ENCODE measurements at regions not wholly inside any gene's neighbourhood (a gene's known extent, or its start where the extent isn't known, plus 50 kb on each side); places are given as distances from the start of the nearest gene placed in this dataset.

GRCh38 chr11:11095831-11096723, 238.2 kb upstream of the ZBED5 start:
- TF ChIP-seq CEBPB (IDR thresholded peaks at IDR 0.05) (no peak), TCF12 (IDR thresholded peaks at IDR 0.05; ENCODE audit: low read depth) (no peak), CREB1 (IDR thresholded peaks at IDR 0.05; ENCODE audit: low read depth) (no peak), YY1 (IDR thresholded peaks at IDR 0.05; ENCODE audit: low read depth) (no peak), FOXM1 (IDR thresholded peaks at IDR 0.05; ENCODE audit: borderline replicate concordance, low read depth) (no peak), NFIC (IDR thresholded peaks at IDR 0.05) (no peak), TEAD4 (IDR thresholded peaks at IDR 0.05) (no peak)

GRCh38 chr11:11090495-11090894, 232.6 kb upstream of the ZBED5 start:
- TF ChIP-seq TCF12 (IDR thresholded peaks at IDR 0.05; ENCODE audit: low read depth) (no peak), EGR1 (IDR thresholded peaks at IDR 0.05) (no peak), EP300 (IDR thresholded peaks at IDR 0.05; ENCODE audit: borderline replicate concordance) (no peak), TEAD4 (IDR thresholded peaks at IDR 0.05) (no peak), FOXM1 (IDR thresholded peaks at IDR 0.05; ENCODE audit: borderline replicate concordance, low read depth) (no peak), CEBPB (IDR thresholded peaks at IDR 0.05) (no peak)

- TF ChIP-seq TAF1 (IDR thresholded peaks at IDR 0.05; ENCODE audit: low read depth) (no peak), USF1 (IDR thresholded peaks at IDR 0.05) (no peak), CREB1 (IDR thresholded peaks at IDR 0.05; ENCODE audit: low read depth) (no peak)
- TF ChIP-seq, protein P1, sequence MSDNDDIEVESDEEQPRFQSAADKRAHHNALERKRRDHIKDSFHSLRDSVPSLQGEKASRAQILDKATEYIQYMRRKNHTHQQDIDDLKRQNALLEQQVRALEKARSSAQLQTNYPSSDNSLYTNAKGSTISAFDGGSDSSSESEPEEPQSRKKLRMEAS (IDR thresholded peaks at IDR 0.05): no peak
Observed at GRCh38 chr11:11089805-11090204, 232.0 kb upstream of the ZBED5 start.

DNA sequence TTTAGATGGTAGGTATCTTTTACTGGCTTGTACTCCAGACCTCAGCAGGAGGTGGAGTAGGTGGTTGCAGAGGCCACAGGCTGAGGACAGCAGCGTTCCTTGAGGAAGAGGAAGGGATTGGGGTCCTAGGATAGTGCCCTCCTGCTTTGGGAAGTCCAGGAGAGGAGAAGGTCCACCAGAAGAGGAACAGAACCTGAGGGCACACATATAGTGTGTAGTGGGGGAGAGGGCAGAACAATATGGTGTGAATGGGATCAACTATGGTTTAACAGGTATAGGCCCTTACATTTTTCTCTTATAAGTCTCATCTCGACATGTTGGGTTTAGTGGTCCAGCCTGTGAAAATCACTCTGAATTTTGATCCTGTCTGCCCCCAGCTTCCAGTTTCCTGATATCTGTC, 229.1 kb upstream of the ZBED5 start:
- no peak for TF ChIP-seq EGR1 (IDR thresholded peaks at IDR 0.05)
- TF ChIP-seq USF1 (IDR thresholded peaks at IDR 0.05): no peak
- TF ChIP-seq CREB1 (IDR thresholded peaks at IDR 0.05; ENCODE audit: low read depth): no peak
- no peak for TF ChIP-seq TAF1 (IDR thresholded peaks at IDR 0.05; ENCODE audit: low read depth)
- TF ChIP-seq, protein P1 (IDR thresholded peaks at IDR 0.05): no peak
- no peak for TF ChIP-seq YY1 (IDR thresholded peaks at IDR 0.05; ENCODE audit: low read depth)
- TF ChIP-seq EP300 (IDR thresholded peaks at IDR 0.05; ENCODE audit: borderline replicate concordance): no peak
- no peak for TF ChIP-seq ZBTB7A (IDR thresholded peaks at IDR 0.05; ENCODE audit: low read depth)
- no peak for TF ChIP-seq NFIC (IDR thresholded peaks at IDR 0.05)
- no peak for TF ChIP-seq RAD21 (IDR thresholded peaks at IDR 0.05; ENCODE audit: low read depth)
- TF ChIP-seq REST (IDR thresholded peaks at IDR 0.05; ENCODE audit: low read depth): no peak
- TF ChIP-seq FOXM1 (IDR thresholded peaks at IDR 0.05; ENCODE audit: borderline replicate concordance, low read depth): no peak

GRCh38 chr11:11085580-11085979, 227.7 kb upstream of the ZBED5 start:
- TF ChIP-seq TCF12 (IDR thresholded peaks at IDR 0.05; ENCODE audit: low read depth) (no peak), YY1 (IDR thresholded peaks at IDR 0.05; ENCODE audit: low read depth) (no peak), TAF1 (IDR thresholded peaks at IDR 0.05; ENCODE audit: low read depth) (no peak), ZBTB7A (IDR thresholded peaks at IDR 0.05; ENCODE audit: low read depth) (no peak), CEBPB (IDR thresholded peaks at IDR 0.05) (no peak), NFIC (IDR thresholded peaks at IDR 0.05) (no peak), USF1 (IDR thresholded peaks at IDR 0.05) (no peak), EGR1 (IDR thresholded peaks at IDR 0.05) (no peak)

DNA sequence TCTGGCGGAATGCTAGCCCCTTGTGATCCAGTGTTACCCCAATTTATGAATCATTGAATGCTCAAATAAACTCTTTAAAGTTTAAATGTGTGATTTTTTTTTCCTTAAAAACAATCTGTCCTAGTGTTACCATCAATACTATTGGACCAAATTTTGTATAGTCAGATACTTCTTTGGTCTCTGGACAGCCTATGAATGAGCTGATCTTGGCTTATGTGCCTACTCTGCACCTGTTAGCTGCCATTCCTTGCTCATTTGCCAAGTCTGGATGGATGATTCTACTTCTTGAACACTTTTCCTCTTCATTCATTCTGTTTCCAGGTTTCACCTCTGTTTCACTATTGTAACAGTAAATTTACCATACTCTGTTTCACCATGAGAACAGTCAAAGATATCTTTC, 226.5 kb upstream of the ZBED5 start:
- TF ChIP-seq TAF1 (IDR thresholded peaks at IDR 0.05; ENCODE audit: low read depth) (no peak), NFIC (IDR thresholded peaks at IDR 0.05) (no peak), EP300 (IDR thresholded peaks at IDR 0.05; ENCODE audit: borderline replicate concordance) (no peak), FOXM1 (IDR thresholded peaks at IDR 0.05; ENCODE audit: borderline replicate concordance, low read depth) (no peak), ZBTB7A (IDR thresholded peaks at IDR 0.05; ENCODE audit: low read depth) (no peak), CREB1 (IDR thresholded peaks at IDR 0.05; ENCODE audit: low read depth) (no peak), USF1 (IDR thresholded peaks at IDR 0.05) (no peak), YY1 (IDR thresholded peaks at IDR 0.05; ENCODE audit: low read depth) (no peak), TCF12 (IDR thresholded peaks at IDR 0.05; ENCODE audit: low read depth) (no peak), EGR1 (IDR thresholded peaks at IDR 0.05) (no peak), TEAD4 (IDR thresholded peaks at IDR 0.05) (no peak), REST (IDR thresholded peaks at IDR 0.05; ENCODE audit: low read depth) (no peak), CEBPB (IDR thresholded peaks at IDR 0.05) (no peak), RAD21 (IDR thresholded peaks at IDR 0.05; ENCODE audit: low read depth) (no peak)
- TF ChIP-seq, protein P1 (IDR thresholded peaks at IDR 0.05): no peak

Data from Ishikawa (cell line).